HepG2 (cell line): ENCODE measurements at regions not wholly inside any gene's neighbourhood (a gene's known extent, or its start where the extent isn't known, plus 50 kb on each side); places are given as distances from the start of the nearest gene placed in this dataset.
"Not testable (repeated sequence)": the region's sequence is repeated elsewhere in the genome, so short reads cannot be mapped to it uniquely, and the experiment has no call there.

Experiments used
- ATAC-seq: fragments of 200-7000 bp; cut with Tn5 transposase; 3 replicates; pipeline ENCODE4 v1.9.1; 2020; ENCODE audit warnings: mild to moderate bottlenecking, moderate library complexity
- BruUV-seq: library from RNA; stranded (reverse); fragments of 400-500 nt; replicated peaks from 2 replicates; lab custom pipeline; 2021; lab: Mats Ljungman, UMichigan
- CTCF ChIA-PET: fragments of 300-600 bp; formaldehyde crosslinking; extraction: SDS; loops from one replicate; lab custom pipeline; 2021; ENCODE audit warnings: low total read pairs, inconsistent platforms, low intra/inter-chr PET ratio; lab: Yijun Ruan, JAX
- POLR2A ChIA-PET: fragments of 350-600 bp; sonication (Branson Sonifier 250); formaldehyde crosslinking; loops from one replicate; lab custom pipeline; 2020; ENCODE audit warnings: antibody characterized with exemption, inconsistent platforms; lab: Yijun Ruan, JAX
- DNase-seq: peaks from one replicate; pipeline ENCODE4 v3.0.0-alpha.2; 2015; ENCODE audit warnings: low spot score
- FAIRE-seq: peaks from 3 replicates; lab custom pipeline; 2011; peaks lifted over from hg19 to GRCh38; lab: Jason Lieb, UNC
- H2AFZ ChIP-seq: one replicate; pipeline ENCODE4 v1.6.1; 2011; ENCODE audit warnings: low read length, inconsistent platforms
- H3K27ac ChIP-seq: fragments of 300-600 bp; 3 replicates; pipeline ENCODE4 v1.8.0; 2011; ENCODE audit warnings: mixed run types, mild to moderate bottlenecking, mixed read lengths, low read length, inconsistent platforms; ENCODE audit not compliant: insufficient read depth; ENCODE audit errors: extremely low read length
- H3K27me3 ChIP-seq, 2 experiments: fragments of 200-600 bp in 1 of 2; 2 replicates in 1 of 2; 3 replicates in 1 of 2; pipeline versions ENCODE4 v1.6.0 to v1.8.0; 2011; ENCODE audit warnings: low read length in 2 of 2, mild to moderate bottlenecking in 2 of 2, moderate library complexity in 2 of 2, inconsistent platforms in 1 of 2; ENCODE audit not compliant: insufficient read depth in 2 of 2, control insufficient read depth in 1 of 2
- H3K36me3 ChIP-seq, 2 experiments: fragments of 200-600 bp in 1 of 2; replicated peaks in 1 of 2; 2 replicates in 1 of 2; 3 replicates in 1 of 2; pipeline versions ENCODE4 v1.5.1 to v1.8.0; 2011; ENCODE audit warnings: low read length in 2 of 2, inconsistent platforms in 1 of 2; ENCODE audit not compliant: insufficient read depth in 2 of 2, control insufficient read depth in 1 of 2
- H3K4me1 ChIP-seq: 2 replicates; pipeline ENCODE4 v1.5.1; 2012; ENCODE audit warnings: low read length, inconsistent platforms; ENCODE audit not compliant: insufficient read depth
- H3K4me2 ChIP-seq: 2 replicates; pipeline ENCODE4 v1.6.0; 2011; ENCODE audit warnings: low read depth, low read length, inconsistent platforms
- H3K4me3 ChIP-seq, 3 experiments: fragments of 200-600 bp in 1 of 3; sonication (generic), shearing (Covaris generic) in 1 of 3; replicated peaks in 1 of 3; 2 replicates each; pipeline ENCODE4 v1.5.1; 2011 to 2016; ENCODE audit warnings: low read length in 3 of 3, inconsistent platforms in 2 of 3, low read depth in 2 of 3, mild to moderate bottlenecking in 2 of 3, control low read depth in 1 of 3, mixed read lengths in 1 of 3; ENCODE audit not compliant: insufficient read depth in 1 of 3
- H3K79me2 ChIP-seq: one replicate; pipeline ENCODE4 v1.6.1; 2011; ENCODE audit warnings: low read length, inconsistent platforms; ENCODE audit not compliant: insufficient read depth
- H3K9ac ChIP-seq: 2 replicates; pipeline ENCODE4 v1.6.0; 2011; ENCODE audit warnings: mild to moderate bottlenecking, low read depth, low read length, inconsistent platforms; ENCODE audit not compliant: insufficient read depth
- H3K9me3 ChIP-seq: 2 replicates; pipeline ENCODE4 v1.5.1; 2012; ENCODE audit warnings: mild to moderate bottlenecking, low read length
- H4K20me1 ChIP-seq: 2 replicates; pipeline ENCODE4 v1.6.0; 2011; ENCODE audit warnings: inconsistent platforms, mild to moderate bottlenecking, low read length, moderate library complexity; ENCODE audit not compliant: insufficient read depth
- WGBS: methylation state at CpG from one replicate; pipeline ENCODE4 v1.1.6; 2017; ENCODE audit warnings: low lambda C conversion rate; 5-methylcytosine and 5-hydroxymethylcytosine counted together
- in situ Hi-C: cut with HindIII; loops from 2 replicates; pipeline ENCODE4 v1.10.0; 2017; ENCODE audit warnings: low pct_unique_long_range_greater_than_20kb; ENCODE audit not compliant: extremely low pct_ligation_motif_present
- intact Hi-C: fragments of 100-400 bp; cut with micrococcal nuclease; formaldehyde crosslinking; loops from one replicate; pipeline ENCODE4 v1.10.0; 2022; ENCODE audit not compliant: unreplicated experiment

- WGBS, result 64% methylated on average over 3 of the region's 3 CpGs
- FAIRE-seq, H3K4me2 ChIP-seq, H3K27me3 ChIP-seq, CTCF ChIA-PET, H3K9me3 ChIP-seq, DNase-seq, H3K27ac ChIP-seq, H3K36me3 ChIP-seq, ATAC-seq, H3K4me1 ChIP-seq, H2AFZ ChIP-seq, POLR2A ChIA-PET, H3K9ac ChIP-seq, H4K20me1 ChIP-seq, H3K4me3 ChIP-seq, intact Hi-C loops, in situ Hi-C loops, H3K79me2 ChIP-seq, BruUV-seq: not testable (repeated sequence)
Measured at GRCh38 chr10:87416892-87417291, 59.3 kb downstream of the NUTM2D start.

GRCh38 chr10:87422641-87423040 is 65.1 kb downstream of the NUTM2D start:
- H3K9me3 ChIP-seq, H3K27me3 ChIP-seq, DNase-seq, H3K36me3 ChIP-seq, FAIRE-seq, H3K9ac ChIP-seq, CTCF ChIA-PET, in situ Hi-C loops, POLR2A ChIA-PET, intact Hi-C loops, ATAC-seq, H3K79me2 ChIP-seq, BruUV-seq, H2AFZ ChIP-seq, H3K27ac ChIP-seq, H3K4me2 ChIP-seq, H3K4me1 ChIP-seq, H4K20me1 ChIP-seq, H3K4me3 ChIP-seq: not testable (repeated sequence)

DNA sequence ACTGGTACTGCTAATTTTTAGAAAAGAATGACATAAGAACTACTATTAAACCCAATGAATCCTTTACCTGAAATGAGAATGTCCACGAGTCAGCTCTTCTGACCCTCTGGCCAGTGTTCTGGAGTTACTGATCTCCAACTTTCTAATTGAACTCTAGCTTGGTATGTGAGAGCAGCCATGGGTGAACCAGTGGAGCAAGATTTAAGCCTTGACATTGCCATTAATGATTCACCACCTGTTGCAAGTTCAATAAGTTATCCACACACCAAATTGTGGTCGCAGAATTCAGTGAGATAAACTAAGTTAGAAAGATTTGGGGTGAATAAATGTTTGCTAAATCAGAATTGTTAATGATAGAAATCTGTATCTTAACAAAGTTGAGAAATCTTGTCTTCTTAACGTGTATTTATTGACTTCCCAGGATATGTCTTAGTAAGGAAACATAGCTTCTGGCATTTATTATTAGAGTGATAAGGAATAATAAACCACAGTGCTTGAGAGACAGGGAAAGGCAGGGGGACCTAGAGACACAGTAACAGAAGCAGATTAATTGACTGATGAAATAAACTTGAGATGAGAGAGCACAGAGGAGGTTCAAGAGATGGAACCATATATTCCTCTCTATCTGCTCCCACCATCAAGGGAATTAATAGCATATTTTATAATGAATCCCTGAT is 67.3 kb downstream of the NUTM2D start:
- DNase-seq, H3K4me2 ChIP-seq, H3K79me2 ChIP-seq, H3K9me3 ChIP-seq, FAIRE-seq, CTCF ChIA-PET, H3K9ac ChIP-seq, H3K4me1 ChIP-seq, BruUV-seq, POLR2A ChIA-PET, intact Hi-C loops, H3K27me3 ChIP-seq, H3K27ac ChIP-seq, in situ Hi-C loops, H4K20me1 ChIP-seq, H3K4me3 ChIP-seq, H3K36me3 ChIP-seq, H2AFZ ChIP-seq: not testable (repeated sequence)
- 3% methylated on average over 3 of the region's 3 CpGs for WGBS
- peak; percentile 80 for ATAC-seq

DNA sequence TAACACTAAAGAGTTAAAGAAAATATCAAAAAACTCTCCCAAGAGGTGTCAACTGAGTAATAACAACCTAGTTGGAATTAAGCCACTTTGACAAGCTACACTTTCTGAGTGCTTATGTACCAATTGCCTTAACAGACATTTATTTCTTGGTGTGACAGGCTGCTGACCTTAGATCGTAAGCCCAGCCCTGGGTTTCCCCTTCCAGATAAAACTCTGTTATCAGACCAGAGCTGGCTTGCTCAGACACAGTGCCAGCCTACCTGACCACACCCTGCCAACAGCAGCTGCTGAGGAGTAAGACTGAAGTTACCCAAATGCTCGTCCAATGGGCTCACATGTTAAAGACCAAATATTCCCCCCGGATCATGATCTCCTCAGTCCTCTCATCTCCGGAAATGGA is 70.9 kb upstream of the MINPP1 start:
- H3K79me2 ChIP-seq, H3K4me3 ChIP-seq, H3K4me1 ChIP-seq, H3K9ac ChIP-seq, H3K27me3 ChIP-seq, POLR2A ChIA-PET, in situ Hi-C loops, FAIRE-seq, ATAC-seq, intact Hi-C loops, H3K9me3 ChIP-seq, CTCF ChIA-PET, H3K27ac ChIP-seq, H2AFZ ChIP-seq, H3K36me3 ChIP-seq, BruUV-seq, H4K20me1 ChIP-seq, DNase-seq, H3K4me2 ChIP-seq: not testable (repeated sequence)
- 67% methylated on average over 1 of the region's 4 CpGs for whole genome bisulfite sequencing
